ENCODE measurements at regions not wholly inside any gene's neighbourhood (a gene's known extent, or its start where the extent isn't known, plus 50 kb on each side); places are given as distances from the start of the nearest gene placed in this dataset.

GRCh38 chr4:125091541-125091940 is 223.2 kb upstream of the FAT4 start:
- Histone ChIP-seq H3K4me2 (ENCODE audit: insufficient read depth, low read length) (no peak overlapping the region), H3K9me1 (replicated peaks; ENCODE audit: control insufficient read depth, extremely low read depth, insufficient read depth, low read length) (no peaks in the 10 kb centered on the region), H3K27me3 (ENCODE audit: control insufficient read depth in 2 of 2, insufficient read depth in 2 of 2, low read length in 2 of 2) (no peaks in the 10 kb centered on the region), H3K9ac (replicated peaks; ENCODE audit: extremely low read depth, insufficient read depth, low read length) (no peak overlapping the region), H3K36me3 (ENCODE audit: control insufficient read depth in 2 of 2, extremely low read depth in 1 of 2, insufficient read depth in 2 of 2, low read length in 2 of 2) (no peaks in the 10 kb centered on the region), H3K9me3 (replicated peaks; ENCODE audit: control insufficient read depth, insufficient read depth, low read length) (no peaks in the 10 kb centered on the region), H4K20me1 (replicated peaks; ENCODE audit: control insufficient read depth, extremely low read depth, insufficient read depth, low read length) (no peaks in the 10 kb centered on the region), H3K27ac (ENCODE audit: insufficient read depth, low read depth, low read length) (no peak overlapping the region), H3K4me3 (replicated peaks in 1 of 3; ENCODE audit: insufficient read depth in 1 of 3, low read depth in 1 of 3, low read length in 3 of 3) (no peak overlapping the region), H3K79me2 (ENCODE audit: control insufficient read depth, insufficient read depth, low read length) (no peaks in the 10 kb centered on the region), H2AFZ (ENCODE audit: low read depth, low read length) (no peak overlapping the region), H3K4me1 (ENCODE audit: control insufficient read depth, extremely low read depth, insufficient read depth, low read length) (no peaks in the 10 kb centered on the region)
- no TSS peak for BruUV-seq (replicated peaks)
- TF ChIP-seq POLR2A (IDR thresholded peaks at IDR 0.05; ENCODE audit: low read depth, low read length) (no peak), GATA2 (IDR thresholded peaks at IDR 0.05; ENCODE audit: insufficient read depth, insufficient read length, low read depth, low read length) (no peak), JUN (IDR thresholded peaks at IDR 0.05; ENCODE audit: borderline replicate concordance, insufficient read depth, insufficient read length, low read depth) (no peak), FOS (IDR thresholded peaks at IDR 0.05; ENCODE audit: borderline replicate concordance, insufficient read depth, low read length) (no peak)
- ChIA-PET POLR2A (no interaction called here), CTCF (interaction anchor here (1.3 to 1.7 kb wide), 2 partner anchors 11 to 21 kb away, joined by 3 to 4 read pairs; no protein-coding TSS in a partner anchor)
- dilution Hi-C loops (cut with MboI; ENCODE audit: extremely low pct_ligation_motif_present, low sequenced_read_pairs) = no loop called here
- intact Hi-C loops (cut with micrococcal nuclease) = no loop called here
- FAIRE-seq (no peak), DNase-seq (ENCODE audit: low read depth, low spot score) (no peak)

DNA sequence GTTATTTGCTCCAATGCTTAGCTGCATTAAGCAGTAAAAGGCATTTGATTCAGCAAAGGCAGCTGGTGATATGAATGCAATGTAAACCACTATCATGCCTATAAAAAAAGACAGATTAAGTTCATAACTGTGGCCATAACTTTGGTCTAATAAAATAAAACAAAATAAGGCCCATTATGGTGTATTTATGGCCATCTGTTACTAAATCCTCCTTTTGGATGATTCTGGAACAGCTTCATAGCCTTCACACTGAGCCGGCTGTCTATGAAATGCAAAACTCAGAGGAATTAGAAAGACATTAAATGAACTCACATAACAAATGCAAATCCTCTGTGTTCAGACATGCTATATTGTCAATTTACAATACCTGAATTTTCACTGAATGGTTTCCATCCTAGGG is 223.7 kb upstream of the FAT4 start:
- no peaks in the 10 kb centered on the region for H3K79me2 ChIP-seq (ENCODE audit: control insufficient read depth, insufficient read depth, low read length)
- H3K4me3 ChIP-seq (replicated peaks in 1 of 3; ENCODE audit: insufficient read depth in 1 of 3, low read depth in 1 of 3, low read length in 3 of 3) = no peak overlapping the region
- no peaks in the 10 kb centered on the region for H3K36me3 ChIP-seq (ENCODE audit: control insufficient read depth in 2 of 2, extremely low read depth in 1 of 2, insufficient read depth in 2 of 2, low read length in 2 of 2)
- H2AFZ ChIP-seq (ENCODE audit: low read depth, low read length) = no peak overlapping the region
- CTCF ChIA-PET = interaction anchor here (1.3 to 1.7 kb wide), 3 partner anchors 11 to 21 kb away, joined by 3 to 4 read pairs (median 4); no protein-coding TSS in a partner anchor
- H3K27me3 ChIP-seq (ENCODE audit: control insufficient read depth in 2 of 2, insufficient read depth in 2 of 2, low read length in 2 of 2) = no peaks in the 10 kb centered on the region
- H3K4me1 ChIP-seq (ENCODE audit: control insufficient read depth, extremely low read depth, insufficient read depth, low read length) = no peaks in the 10 kb centered on the region
- DNase-seq (ENCODE audit: low read depth, low spot score) (no peak), FAIRE-seq (no peak)
- no peaks in the 10 kb centered on the region for H3K9me1 ChIP-seq (replicated peaks; ENCODE audit: control insufficient read depth, extremely low read depth, insufficient read depth, low read length)
- intact Hi-C loops (cut with micrococcal nuclease) (no loop called here), dilution Hi-C loops (cut with MboI; ENCODE audit: extremely low pct_ligation_motif_present, low sequenced_read_pairs) (no loop called here)
- TF ChIP-seq POLR2AphosphoS5 (IDR thresholded peaks at IDR 0.05; ENCODE audit: insufficient read depth, low read depth, low read length) (no peak), GATA2 (IDR thresholded peaks at IDR 0.05; ENCODE audit: insufficient read depth, insufficient read length, low read depth, low read length) (no peak), EZH2 (IDR thresholded peaks at IDR 0.05; ENCODE audit: borderline replicate concordance, low read depth, low read length, severe bottlenecking) (no peak), JUN (IDR thresholded peaks at IDR 0.05; ENCODE audit: borderline replicate concordance, insufficient read depth, insufficient read length, low read depth) (no peak)
- H4K20me1 ChIP-seq (replicated peaks; ENCODE audit: control insufficient read depth, extremely low read depth, insufficient read depth, low read length) = no peaks in the 10 kb centered on the region
- POLR2A ChIA-PET = no interaction called here
- no peak overlapping the region for H3K27ac ChIP-seq (ENCODE audit: insufficient read depth, low read depth, low read length)
- H3K9me3 ChIP-seq (replicated peaks; ENCODE audit: control insufficient read depth, insufficient read depth, low read length) = no peaks in the 10 kb centered on the region
- no peak overlapping the region for H3K4me2 ChIP-seq (ENCODE audit: insufficient read depth, low read length)
- H3K9ac ChIP-seq (replicated peaks; ENCODE audit: extremely low read depth, insufficient read depth, low read length) = no peak overlapping the region
- no TSS peak for BruUV-seq (replicated peaks)
